ENCODE measurements at regions not wholly inside any gene's neighbourhood (a gene's known extent, or its start where the extent isn't known, plus 50 kb on each side); places are given as distances from the start of the nearest gene placed in this dataset.

GRCh38 chr15:69530991-69531664 is 78.5 kb downstream of the RPLP1 start:
- no peak for DNase-seq

- DNase-seq: no peak
Measured at GRCh38 chr15:69531665-69532027, 79.0 kb downstream of the RPLP1 start.

GRCh38 chr15:69532066-69532465 is 79.4 kb downstream of the RPLP1 start:
- DNase-seq: no peak

GRCh38 chr15:69532856-69533255 is 80.2 kb downstream of the RPLP1 start:
- DNase-seq: no peak

- DNase-seq: no peak
Measured at GRCh38 chr15:69533522-69533921, 80.9 kb downstream of the RPLP1 start.

- DNase-seq: no peak
Measured at GRCh38 chr15:69535101-69535638, 82.6 kb downstream of the RPLP1 start.

GRCh38 chr15:69535998-69536397 is 83.4 kb downstream of the RPLP1 start:
- no peak for DNase-seq

GRCh38 chr15:69536726-69537512 is 84.3 kb downstream of the RPLP1 start:
- DNase-seq: no peak

- no peak for DNase-seq
Measured at GRCh38 chr15:69537901-69538300, 85.3 kb downstream of the RPLP1 start.

- no peak for DNase-seq
Measured at GRCh38 chr15:69538379-69538778, 85.8 kb downstream of the RPLP1 start.

GRCh38 chr15:69539345-69539744 is 86.7 kb downstream of the RPLP1 start:
- DNase-seq: no peak

GRCh38 chr15:69540622-69541021 is 88.0 kb downstream of the RPLP1 start:
- DNase-seq: peak; percentile 12

GRCh38 chr15:69542028-69542427 is 89.4 kb downstream of the RPLP1 start:
- no peak for DNase-seq

GRCh38 chr15:69543681-69544364 is 91.2 kb downstream of the RPLP1 start:
- no peak for DNase-seq

- DNase-seq: no peak
Measured at GRCh38 chr15:69544365-69545113, 91.9 kb downstream of the RPLP1 start.

- DNase-seq: no peak
Measured at GRCh38 chr15:69546182-69546581, 93.6 kb downstream of the RPLP1 start.

GRCh38 chr15:69548395-69549180 is 96.0 kb downstream of the RPLP1 start:
- DNase-seq: no peak

- DNase-seq: no peak
Measured at GRCh38 chr15:69551391-69552056, 98.9 kb downstream of the RPLP1 start.

GRCh38 chr15:69552057-69552815 is 99.6 kb downstream of the RPLP1 start:
- no peak for DNase-seq

GRCh38 chr15:69553686-69554085 is 101.1 kb downstream of the RPLP1 start:
- DNase-seq: no peak

All from midbrain (tissue), 1 donor.